Astrocyte (in vitro differentiated cells and primary cell): ENCODE measurements at regions not wholly inside any gene's neighbourhood (a gene's known extent, or its start where the extent isn't known, plus 50 kb on each side); places are given as distances from the start of the nearest gene placed in this dataset.

Experiments
- EZH2 ChIP-seq: IDR thresholded peaks from 2 replicates; pipeline ENCODE4 v1.6.1; 2012; ENCODE audit warnings: mild to moderate bottlenecking, low read length, inconsistent platforms; ENCODE audit not compliant: insufficient read depth
- TF ChIP-seq, protein P1 (sequence below): IDR thresholded peaks from 2 replicates; pipeline ENCODE4 v1.5.1; 2011; ENCODE audit warnings: low read depth, mild to moderate bottlenecking, inconsistent platforms, low read length, moderate library complexity; ENCODE audit not compliant: insufficient read depth

DNA sequence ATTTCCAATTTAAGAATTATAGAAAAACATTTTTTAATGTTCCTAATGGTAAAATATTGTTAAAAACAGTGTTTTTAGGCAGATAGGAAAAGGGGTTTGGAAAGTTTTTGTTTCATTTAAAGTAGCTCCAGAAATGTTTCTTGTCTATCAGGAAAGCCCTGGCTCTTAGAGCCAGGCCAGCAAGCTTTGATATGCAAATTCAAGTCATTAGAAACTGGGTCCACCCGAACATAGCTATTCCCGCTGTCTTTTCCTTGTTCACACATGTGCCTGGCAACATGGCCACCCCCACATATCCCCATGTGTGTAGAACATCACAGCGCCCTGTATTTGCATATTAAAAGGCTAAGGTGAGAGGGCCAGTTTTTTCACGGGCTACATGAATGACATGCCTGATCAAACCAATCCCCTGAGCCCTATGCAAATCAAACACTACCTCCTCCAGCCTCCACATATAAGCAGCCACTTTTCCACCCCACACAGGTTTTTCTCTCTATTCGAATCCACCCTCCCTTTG is 925.3 kb upstream of the CDH10 start:
- TF ChIP-seq, protein P1, sequence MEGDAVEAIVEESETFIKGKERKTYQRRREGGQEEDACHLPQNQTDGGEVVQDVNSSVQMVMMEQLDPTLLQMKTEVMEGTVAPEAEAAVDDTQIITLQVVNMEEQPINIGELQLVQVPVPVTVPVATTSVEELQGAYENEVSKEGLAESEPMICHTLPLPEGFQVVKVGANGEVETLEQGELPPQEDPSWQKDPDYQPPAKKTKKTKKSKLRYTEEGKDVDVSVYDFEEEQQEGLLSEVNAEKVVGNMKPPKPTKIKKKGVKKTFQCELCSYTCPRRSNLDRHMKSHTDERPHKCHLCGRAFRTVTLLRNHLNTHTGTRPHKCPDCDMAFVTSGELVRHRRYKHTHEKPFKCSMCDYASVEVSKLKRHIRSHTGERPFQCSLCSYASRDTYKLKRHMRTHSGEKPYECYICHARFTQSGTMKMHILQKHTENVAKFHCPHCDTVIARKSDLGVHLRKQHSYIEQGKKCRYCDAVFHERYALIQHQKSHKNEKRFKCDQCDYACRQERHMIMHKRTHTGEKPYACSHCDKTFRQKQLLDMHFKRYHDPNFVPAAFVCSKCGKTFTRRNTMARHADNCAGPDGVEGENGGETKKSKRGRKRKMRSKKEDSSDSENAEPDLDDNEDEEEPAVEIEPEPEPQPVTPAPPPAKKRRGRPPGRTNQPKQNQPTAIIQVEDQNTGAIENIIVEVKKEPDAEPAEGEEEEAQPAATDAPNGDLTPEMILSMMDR: no peak
- no peak for TF ChIP-seq EZH2
